ENCODE measurements at regions not wholly inside any gene's neighbourhood (a gene's known extent, or its start where the extent isn't known, plus 50 kb on each side); places are given as distances from the start of the nearest gene placed in this dataset.

DNA sequence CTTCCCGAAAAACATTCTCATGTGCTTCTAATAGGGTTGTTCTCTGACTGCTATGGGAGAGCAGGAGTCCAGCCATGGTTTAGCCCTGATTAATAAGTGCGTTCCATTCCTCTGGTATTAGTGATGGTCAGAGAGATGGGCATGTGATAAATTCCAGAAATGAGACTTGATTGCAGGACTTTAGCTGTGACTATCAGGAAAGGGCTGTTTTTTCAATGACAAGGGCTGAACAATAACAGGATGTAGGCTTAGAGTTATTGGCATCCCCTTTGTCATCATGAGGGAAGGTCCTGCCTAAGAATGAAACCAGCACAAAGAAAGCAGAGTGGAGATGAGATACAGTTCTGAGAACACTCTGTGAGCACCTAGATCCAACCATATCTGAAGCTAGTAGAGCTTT is 494.6 kb downstream of the MIAT start:
- DNase-seq, result no peak

DNA sequence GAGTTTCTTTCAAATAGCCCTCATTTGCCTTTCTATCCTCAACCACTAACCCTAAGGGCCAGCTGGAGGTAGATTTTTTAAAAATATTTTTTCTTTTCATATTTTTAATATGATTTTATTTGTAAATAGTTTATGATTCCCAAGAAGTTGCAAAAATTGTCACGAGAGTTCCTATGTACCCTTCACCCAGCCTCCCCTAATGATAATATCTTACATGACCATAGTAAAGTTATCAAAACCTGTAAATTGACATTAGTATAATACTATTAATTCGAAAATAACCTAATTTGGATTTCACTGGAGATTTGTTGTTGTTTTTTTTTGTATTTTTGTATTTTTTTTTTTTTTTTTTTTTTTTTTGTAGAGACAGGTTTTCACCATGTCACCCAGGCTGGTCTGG is 495.5 kb downstream of the MIAT start:
- DNase-seq, result no peak

DNA sequence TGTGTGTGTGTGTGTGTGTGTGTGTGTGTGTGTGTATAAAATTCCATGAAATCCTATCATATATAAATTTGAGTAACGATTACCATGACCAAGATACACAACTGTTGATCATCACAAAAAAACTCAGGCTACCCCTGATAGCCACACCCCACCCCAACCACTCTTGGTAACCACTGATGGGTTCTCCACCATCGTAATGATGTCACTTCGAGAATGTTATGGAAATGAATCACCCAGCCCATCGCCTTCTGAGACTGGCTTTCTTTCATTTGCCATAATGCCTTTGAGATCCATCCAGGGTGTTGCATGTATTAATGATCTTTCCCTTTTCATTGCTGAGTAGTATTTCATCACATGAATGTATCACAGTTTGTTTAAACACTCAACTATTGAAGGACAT is 496.0 kb downstream of the MIAT start:
- DNase-seq, result no peak

DNA sequence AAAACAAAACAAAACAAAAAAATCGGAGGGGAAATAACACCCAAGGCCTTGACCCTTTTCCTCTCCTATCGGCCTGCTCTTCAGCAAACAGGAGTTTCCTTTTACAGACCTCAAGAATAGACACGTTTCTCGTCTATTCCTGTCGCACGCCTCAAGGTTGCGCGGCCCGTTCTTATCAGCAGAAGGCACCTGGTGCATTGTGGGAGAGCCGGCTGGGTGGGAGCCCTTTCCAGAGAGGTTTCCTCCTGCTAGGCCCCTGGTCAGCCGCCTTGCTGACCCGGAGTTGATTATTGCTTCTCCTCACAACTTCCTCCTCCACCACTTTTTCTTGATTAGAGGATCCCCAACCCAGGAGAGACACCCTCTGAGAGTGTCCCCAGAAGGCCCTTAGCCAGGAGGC is 497.3 kb downstream of the MIAT start:
- no peak for DNase-seq

DNA sequence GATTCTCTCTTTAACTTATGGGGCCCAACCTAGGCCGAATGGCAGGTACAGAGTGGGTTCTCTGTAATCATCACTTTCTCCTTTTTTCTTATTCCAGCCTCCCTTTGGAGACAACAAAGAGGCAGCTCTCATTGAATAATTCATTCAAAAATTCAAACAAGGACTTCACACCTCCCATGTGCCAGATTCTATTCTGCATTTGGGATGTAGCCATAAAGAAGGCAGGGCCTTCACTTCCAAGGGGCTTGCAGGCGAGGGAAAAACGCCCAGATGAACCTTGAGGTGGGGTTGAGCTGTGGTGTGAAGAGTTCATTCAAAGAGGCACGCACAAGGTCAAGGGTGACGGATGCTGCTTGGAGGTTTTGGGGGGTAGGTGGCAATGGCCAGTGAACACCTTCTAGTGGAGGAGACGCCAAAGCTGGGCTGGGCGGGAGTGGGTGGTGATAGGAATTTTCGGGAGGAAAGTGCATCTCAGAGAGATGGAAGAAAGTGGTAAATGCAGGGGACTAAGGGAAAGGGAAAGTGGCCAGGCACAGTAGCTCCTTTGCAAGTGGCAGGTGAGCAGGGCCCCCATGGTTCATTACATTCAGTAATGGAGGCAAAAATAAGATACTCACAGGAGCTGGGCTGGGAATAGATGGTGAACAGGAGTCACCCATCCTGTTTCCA is 499.6 kb downstream of the MIAT start:
- no peak for DNase-seq

DNA sequence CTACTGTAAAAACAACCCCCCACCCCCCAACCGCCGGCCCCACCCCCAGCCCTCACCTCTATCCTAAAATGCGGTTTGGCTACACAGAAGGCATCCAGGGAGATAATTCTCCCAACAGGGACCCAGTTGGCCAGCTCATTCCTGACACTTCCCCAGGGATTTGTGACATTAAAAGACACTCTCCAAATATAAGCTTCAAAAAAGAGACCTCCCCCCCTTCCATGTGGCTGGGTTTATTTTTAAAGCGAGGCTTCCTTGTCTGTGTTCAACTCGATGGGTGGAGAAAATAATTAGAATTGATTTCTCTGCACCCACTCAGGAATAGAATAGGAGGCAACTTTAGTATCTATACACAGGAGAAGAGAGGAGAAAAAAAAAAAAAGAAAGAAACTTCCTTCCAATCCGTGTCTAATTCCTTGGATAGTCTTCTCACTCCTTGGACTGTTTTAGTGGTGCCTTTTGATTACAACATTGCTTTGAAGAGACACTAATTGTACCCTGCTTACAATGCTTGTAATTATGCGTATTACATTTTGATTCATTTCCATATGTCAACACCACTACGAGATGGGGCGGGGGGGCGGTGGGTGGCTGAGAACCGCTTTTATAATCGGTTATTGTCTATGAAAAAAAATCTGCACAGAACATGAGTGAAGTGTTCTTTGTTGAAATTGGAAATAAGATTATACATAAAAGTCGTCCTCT is 500.4 kb downstream of the MIAT start:
- DNase-seq, result no peak

DNA sequence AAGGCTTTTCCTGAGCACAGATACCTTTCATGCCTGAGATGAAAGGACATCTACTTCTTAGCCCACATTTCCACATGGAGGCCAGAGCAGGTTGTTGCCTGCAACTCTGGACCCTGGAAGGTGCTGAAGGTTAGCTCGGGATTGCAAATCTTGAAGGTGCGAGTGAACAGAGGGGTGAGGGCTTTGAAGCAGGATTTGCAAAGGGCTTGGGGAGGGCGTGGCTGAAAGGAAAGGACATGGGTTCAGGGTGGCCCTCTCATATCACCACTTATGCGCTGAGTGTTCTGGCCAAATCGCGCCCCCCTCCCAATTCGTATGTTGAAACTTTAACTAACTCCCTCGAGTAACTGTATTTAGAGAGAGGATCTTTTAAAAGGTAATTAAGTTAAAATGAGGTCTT is 501.6 kb downstream of the MIAT start:
- DNase-seq, result no peak

DNA sequence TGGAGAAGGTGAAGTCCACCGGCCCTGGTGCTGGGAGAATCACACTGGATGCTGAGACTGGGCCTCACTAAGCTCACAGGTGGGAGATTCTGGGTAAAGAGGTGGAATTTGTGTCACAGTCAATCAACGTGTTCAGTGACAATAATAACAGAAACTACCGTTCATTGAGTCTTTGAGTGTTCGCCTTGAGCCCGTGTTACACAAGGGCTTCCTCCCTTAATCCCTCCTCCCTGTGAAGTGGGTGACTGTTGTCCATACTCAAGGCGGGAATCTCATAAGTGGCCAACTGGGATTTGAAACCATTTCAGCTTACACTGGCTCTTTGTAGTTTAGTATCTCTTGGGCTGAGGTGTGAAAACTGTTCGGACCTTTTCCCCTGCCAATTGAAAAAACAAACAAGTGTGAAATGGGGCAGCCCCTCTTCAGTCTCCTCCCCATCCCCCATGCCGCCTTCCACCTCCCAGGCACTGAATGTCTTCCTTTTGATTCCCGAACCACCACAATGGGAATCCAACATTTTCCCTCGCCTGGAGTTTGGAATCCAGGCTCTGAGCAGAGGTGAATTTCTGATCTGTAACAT is 502.4 kb downstream of the MIAT start:
- no peak for DNase-seq

DNA sequence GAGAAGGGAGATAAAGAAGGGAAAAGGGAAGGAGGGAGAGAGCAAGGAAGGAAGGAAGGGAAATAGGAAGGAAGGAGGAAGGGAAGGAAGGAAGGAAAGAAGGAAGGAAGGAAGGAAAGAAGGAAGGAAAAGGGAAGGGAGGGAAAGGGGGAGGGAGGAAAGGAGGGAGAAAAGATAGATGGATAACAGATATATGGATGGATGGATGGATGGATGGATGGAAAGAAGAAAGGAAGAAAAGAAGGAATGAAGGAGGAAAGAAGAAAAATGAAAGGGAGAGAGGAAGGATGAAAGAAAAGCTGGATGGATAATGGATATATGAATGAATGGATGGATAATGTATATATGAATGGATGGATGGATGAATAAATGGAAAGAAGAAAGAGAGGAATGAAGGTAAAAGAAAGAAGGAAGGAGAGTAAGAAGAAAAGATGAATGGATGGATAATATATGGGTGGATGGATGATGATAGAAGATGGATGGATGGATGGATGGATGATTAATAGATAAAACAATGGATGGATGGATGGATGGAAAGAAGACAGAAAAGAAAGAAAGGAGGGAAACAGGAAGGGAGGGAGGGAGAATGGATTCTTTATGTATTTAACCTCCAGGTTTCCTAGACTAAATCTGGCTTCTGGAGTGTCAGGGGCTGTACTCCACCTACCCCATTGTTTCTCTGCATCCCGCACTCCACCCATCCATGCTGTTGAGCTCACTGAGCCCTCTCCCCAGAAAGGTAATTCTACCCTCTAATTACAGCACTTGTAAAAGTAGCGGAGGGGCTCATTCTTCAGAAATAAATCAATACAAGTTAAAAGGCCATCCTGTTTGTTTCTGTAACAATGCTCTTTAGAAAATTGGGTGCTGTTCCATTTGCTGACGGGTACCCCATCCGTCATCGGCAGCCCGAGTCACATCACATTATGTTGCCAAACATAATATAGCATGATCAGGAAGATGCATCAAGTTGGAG is 506.1 kb downstream of the MIAT start:
- no peak for DNase-seq

DNA sequence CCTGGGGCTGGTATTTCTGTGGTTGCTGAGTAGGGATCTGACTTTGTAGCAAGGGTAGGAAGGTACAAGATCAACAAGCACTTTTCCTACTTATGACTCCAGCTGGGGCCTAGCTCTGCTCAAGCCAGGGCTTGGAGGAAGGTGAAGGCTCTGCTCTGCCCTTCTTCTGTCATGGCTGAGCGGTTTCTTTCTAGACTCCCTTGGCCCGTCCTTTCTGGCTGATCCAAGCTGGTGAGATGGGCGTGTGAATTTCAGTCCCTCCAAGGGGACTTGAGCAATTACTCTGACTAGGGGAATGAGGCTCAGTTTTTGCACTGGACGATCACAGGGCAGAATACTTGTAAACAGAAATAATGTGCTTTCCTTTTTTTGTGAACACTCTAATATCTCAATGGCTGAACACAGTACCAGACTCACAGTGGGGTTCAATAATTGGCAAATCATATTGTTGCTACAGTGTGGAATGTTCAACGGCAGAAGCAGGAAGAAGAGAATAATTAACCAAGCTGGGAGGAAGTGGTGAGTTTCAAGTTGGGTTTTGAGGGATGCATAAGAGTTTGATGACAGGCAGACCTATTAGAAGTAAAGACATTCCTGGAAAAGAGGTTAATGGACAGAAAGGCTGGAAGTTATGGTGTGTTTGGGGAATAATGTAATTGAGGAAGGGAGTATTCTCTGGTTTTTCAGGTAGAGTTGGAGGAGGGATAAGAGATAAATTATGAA is 507.6 kb downstream of the MIAT start:
- no peak for DNase-seq

DNA sequence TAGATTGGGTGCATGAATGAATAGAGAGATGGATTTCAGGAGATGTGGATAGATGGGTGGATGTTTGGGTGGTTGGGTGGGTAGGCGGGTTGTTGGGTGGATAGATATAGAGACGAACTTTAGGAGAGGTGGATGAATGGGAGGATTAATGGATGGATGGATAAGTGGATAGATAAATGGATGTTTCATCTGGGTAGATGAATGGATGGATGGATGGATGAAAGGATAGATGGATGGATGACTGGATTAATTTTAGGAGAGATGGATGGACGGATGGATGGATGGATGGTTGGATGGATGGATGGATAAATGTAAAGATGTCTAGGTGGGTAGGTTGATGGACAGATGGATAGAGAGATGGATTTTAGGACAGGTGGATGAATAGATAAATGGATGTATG is 511.3 kb downstream of the MIAT start:
- DNase-seq, result no peak

DNA sequence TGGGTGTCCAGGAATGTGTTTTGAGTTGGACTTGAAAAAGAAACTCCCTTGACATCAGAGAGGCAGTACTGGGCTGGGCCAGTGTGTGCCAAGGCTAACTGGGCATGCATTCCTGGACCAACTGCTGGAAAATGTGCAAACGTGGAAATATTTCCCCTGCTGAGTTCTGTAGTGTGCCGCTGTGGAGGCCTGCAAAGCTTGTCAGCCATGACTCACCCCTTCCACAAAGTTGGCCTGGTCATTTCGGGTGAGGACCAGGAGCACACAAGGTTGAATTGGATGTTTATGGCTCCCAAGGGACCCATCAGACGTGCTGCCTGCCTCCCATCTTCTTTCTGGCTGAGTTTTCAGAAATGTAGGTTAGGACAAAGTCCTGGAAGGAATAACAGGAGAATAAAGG is 513.1 kb downstream of the MIAT start:
- DNase-seq, result no peak

DNA sequence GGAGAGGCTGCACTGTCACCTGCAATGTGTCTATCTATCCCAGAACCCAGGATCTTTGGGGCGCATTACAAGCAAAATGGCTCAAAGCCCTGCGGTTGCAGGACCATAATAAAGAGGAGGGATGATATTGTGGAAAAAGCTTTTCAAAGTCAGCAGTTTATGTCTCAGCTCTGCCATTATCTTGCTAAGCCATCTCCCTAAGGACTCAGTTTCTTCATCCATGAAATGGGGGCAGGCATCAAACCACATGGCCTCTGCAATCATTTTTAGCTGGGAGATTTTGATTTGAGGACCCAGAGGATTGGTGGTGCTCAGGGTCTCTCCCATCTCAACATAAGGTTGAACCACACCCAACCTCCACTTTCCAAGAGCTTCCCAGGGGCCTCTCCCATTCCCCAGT is 513.8 kb downstream of the MIAT start:
- DNase-seq, result no peak

DNA sequence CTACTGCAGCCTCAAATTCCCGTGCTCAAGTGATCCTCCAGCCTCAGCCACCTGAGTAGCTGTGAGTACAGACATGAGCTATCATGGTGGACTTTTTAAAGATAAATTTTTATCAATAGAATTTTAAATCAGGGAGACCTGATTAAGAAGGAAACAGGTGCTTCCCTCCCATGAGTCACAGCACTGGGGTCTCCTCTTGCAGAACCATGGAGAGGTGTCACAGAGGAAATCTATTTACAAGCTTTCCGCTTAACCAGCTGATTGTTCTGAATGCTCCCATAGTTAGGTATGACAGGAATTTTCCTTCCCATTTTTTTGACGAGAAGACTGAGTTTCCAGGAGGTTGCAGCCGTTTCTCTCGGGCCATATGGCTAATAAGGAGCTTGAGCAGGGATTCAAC is 516.1 kb downstream of the MIAT start:
- DNase-seq, result no peak

DNA sequence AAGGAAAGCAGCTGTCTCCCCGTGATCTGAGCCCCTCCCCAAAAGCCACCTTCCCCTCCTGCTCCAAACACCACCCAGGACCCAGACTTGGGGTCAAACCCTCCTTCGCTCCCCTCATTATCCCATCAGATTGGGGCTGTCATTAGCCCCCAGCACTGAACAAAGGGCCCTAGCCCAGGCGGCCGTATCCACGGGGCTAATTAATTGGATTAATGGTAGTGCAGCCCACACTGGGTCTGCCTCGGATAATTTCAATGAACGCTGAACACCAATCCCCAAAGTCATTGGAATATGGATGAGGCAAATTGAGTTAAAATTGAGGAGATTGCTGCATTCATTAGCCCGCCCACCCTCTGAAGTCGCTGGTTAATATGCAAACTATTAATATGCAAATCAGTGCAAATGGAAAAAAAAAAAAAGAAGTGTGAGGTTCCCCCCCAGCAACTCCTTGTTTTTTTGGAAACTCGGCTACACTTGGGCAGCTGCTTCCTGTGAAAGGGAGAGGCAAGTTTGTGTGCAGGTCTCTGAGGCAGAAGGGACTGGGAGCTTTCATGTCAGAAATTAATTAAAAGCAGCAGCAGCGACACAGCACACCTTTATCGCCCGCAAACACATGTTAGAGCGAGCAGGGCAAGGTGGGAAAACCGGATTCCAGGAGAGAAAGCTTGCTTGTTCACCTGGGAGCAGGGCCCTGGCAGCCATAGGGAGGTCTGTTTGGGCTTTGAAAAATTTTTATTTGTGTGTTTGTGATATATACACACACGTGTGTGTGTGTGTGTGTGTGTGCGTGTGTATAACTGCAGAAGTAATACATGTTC is 517.8 kb downstream of the MIAT start:
- DNase-seq, result no peak

DNA sequence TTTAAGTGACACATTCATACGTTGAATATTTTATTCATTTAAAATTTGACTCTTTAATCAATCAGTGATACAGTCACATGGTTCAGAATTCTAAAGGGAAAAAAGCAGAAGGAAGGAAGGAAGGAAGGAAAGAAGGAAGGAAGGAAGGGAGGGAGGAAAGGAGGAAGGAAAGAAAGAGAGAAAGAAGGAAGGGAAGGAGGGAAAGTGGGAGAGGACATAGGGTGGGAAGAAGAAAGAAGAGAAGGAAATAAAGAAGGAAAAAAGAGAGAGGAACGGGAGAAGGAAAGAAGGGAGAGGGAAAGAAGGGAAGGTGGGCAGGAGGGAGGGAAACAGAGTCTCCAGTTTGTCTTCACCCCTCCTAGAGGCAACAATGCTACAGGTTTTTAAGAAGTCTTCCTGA is 518.6 kb downstream of the MIAT start:
- no peak for DNase-seq

DNA sequence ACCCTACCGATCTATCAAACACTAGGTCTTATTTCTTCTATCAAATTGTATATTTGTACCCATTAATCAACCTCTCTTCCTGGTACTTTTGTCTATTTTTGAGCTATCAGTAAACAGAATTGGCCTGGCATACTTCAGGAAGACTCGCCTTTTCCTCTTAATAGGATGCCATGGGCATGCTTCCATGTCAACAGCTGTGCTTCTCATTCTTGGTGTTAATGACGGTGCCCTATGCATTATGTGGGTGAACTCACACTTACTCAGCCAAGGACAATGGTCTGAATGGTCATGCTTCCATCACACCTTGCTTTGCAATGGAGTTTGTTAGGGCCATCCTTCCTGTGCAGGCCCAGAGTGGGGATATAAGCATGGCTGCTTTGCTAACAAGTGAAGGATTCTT is 521.8 kb downstream of the MIAT start:
- DNase-seq, result no peak

DNA sequence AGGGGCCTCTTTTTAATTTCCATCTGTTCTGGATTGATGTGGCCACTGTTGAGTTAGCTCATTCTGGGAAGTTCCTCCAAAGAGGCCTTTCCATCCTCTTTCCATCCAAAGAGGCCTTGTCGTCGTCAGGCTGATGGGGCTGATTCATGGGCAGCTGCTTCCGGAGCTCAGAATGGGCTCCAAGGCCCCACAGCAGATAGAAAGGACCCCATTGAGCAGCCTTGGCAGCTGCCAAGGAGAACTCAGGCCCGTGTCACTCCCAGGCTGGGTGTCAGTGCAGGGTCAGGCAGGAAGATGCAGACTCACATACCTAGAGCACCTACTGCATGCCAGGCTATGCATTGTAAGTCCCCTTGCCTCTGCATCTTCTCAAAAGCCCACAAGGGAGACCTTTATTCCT is 524.1 kb downstream of the MIAT start:
- DNase-seq, result no peak

DNA sequence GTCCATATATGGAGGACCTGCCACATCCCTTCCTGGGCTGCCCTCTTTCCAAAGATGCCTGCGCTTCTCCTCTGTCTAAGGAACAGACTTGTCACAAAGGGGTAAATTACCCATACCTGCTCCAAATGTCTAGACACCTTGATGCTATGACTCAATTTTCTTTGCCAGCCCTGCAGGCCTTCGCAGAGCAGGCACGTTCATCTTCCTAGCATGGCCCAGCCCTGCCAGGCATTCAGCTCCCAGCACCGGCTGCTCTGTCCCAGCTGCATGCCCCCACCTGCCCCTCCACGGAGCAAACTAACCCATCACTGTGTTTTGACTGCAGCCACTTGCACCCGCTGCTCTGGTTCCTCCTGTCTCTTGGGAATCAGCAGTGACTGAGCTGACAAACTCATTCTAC is 526.1 kb downstream of the MIAT start:
- DNase-seq, result no peak

DNA sequence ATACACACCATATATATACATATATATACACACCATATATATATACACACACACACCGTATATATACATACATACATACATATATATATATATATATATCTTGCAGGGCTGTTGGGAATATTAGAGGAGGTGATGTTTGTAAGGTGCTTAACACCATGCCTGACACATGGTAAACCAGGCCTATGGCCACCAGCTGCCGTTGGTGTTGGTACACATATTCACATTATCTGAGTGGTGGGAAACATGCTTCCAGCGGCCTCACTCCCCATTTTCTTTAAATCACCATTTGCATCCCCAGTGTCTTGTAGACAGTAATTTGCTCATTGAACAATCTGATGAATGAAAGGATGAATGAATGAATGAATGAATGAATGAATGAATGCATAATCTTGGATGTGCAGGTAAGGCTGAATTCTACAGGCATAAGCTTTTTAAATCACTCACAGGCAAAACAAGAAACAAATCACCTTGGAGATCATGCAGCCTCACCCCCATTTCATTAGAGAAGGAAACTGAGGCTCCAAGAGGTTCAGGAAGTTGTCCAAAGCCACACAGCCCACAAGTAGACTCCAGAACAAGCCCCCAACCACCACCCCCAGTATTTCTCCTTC is 527.8 kb downstream of the MIAT start:
- no peak for DNase-seq

DNA sequence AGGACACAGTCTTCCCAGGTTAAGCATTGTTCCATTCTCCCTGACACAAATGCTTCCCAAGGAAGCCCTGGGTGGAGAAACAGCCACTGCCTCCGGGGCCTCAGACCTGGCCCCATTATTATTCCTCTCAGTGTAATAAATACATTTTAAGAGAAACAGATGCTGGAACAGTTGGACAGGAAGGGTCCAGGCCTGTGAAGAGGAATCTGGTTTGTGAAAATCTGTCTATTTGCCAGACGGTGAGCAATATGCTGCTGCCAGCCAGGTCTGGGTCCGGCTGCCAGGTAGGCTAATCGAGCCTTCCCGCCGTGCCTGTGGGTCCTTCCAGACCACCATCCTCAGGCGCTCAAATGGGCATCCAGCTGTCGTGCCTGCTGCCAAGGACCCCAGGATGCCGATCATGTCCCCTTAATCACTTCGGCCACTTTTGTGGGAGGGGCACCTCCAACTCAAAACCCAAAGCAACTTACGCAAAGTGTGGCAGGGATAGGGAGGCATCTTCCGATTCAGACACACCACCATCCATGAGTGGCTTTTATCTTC is 528.4 kb downstream of the MIAT start:
- no peak for DNase-seq

Measured in T-helper 2 cell (primary cell).